NCI-H2196 (cell line): ENCODE measurements at regions not wholly inside any gene's neighbourhood (a gene's known extent, or its start where the extent isn't known, plus 50 kb on each side); places are given as distances from the start of the nearest gene placed in this dataset.
A peak's percentile ranks its signal among the peaks of the same experiment; 100 is the strongest.

Experiments used
- DNase-seq: peaks from one replicate; lab custom pipeline; 2025; ENCODE audit not compliant: unreplicated experiment; lab: John Stamatoyannopoulos, UW

- DNase-seq = peak; percentile 69
Measured at GRCh38 chr12:4857472-4858291, 52.0 kb upstream of the KCNA1 start.

DNA sequence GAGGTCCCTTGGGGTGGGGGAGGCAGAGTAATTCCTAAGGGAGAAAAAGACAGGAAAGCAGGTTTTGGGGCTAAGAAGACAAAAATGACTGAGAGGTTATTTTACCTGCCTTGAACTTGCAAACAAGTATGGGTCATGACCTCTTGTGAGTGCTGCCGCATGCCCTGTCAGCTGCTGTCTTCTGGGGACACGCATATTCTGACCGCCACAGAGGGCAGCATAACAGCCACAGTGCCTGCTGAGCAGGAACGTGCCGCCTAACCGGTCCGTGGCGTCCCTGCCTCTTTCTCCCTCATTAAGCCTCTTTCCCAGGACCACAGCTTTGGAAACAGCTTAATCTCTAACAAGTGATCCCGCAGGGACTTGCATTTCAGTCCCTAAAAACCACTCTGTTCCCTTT, 51.3 kb upstream of the KCNA1 start:
- DNase-seq = no peak

DNA sequence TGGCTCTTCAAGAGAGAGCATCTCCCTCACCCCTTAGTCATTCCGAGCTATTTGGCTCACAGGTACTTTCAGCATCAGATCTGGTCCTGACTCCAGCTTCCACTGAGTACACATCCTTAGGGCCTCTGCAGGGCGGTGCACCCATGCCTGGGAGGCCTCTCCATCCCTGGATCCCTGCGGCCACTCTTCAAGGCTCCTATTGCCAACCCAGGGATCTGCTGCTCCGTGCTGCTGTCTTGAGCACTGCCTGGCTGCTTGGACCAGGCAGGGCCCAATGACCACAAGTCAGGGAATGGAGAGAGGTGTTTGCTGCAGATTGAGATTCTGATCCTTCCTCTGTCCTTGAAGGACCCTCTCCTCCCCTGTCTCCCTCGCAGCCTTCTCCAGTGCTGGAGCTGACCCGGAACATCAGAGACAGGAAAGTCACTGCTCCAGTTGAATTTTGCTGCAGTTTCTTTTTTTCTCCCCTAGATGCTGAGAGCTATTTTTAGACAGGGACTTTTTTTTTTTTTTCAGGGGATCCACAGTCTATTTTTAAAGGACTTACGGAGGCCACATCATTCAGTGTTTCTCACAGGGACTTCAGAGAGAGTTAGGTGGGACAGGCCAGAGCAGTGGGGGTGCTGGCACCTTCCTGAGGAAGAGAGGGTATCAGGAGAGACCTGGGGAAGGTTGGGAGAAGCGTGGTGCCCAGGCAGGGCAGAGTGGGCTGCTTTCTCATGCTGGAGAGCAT, 50.1 kb upstream of the KCNA1 start:
- no peak for DNase-seq
